Fibroblast of skin of right biceps (primary cell): ENCODE measurements at regions not wholly inside any gene's neighbourhood (a gene's known extent, or its start where the extent isn't known, plus 50 kb on each side); places are given as distances from the start of the nearest gene placed in this dataset.
A peak's percentile ranks its signal among the peaks of the same experiment; 100 is the strongest.

Experiments used
- DNase-seq: peaks from one replicate; pipeline ENCODE4 v3.0.0-alpha.2; 2013

- DNase-seq = no peak
Measured at GRCh38 chr15:39041979-39042495, 477.4 kb upstream of the RASGRP1 start.

GRCh38 chr15:39051626-39052322 lies 487.2 kb upstream of the RASGRP1 start:
- DNase-seq = no peak

GRCh38 chr15:39052323-39052705 lies 487.7 kb upstream of the RASGRP1 start:
- DNase-seq = no peak

GRCh38 chr15:39053480-39053879 lies 488.9 kb upstream of the RASGRP1 start:
- no peak for DNase-seq

- DNase-seq = no peak
Measured at GRCh38 chr15:39054128-39054732, 489.6 kb upstream of the RASGRP1 start.

- DNase-seq = no peak
Measured at GRCh38 chr15:39056357-39056756, 491.7 kb upstream of the RASGRP1 start.

- DNase-seq = no peak
Measured at GRCh38 chr15:39058351-39059131, 493.9 kb upstream of the RASGRP1 start.

- peak; percentile 51 for DNase-seq
Measured at GRCh38 chr15:39059917-39060316, 495.3 kb upstream of the RASGRP1 start.

GRCh38 chr15:39061952-39062464 lies 497.4 kb upstream of the RASGRP1 start:
- DNase-seq = no peak

- no peak for DNase-seq
Measured at GRCh38 chr15:39066677-39067076, 502.1 kb upstream of the RASGRP1 start.

- peak; percentile 63 for DNase-seq
Measured at GRCh38 chr15:39074341-39074985, 506.4 kb upstream of the THBS1 start.

- DNase-seq = peak; percentile 88
Measured at GRCh38 chr15:39075311-39075710, 505.6 kb upstream of the THBS1 start.

- DNase-seq = no peak
Measured at GRCh38 chr15:39075756-39076341, 505.0 kb upstream of the THBS1 start.

GRCh38 chr15:39078026-39078425 lies 502.9 kb upstream of the THBS1 start:
- DNase-seq = peak; percentile 83

GRCh38 chr15:39079296-39079847 lies 501.5 kb upstream of the THBS1 start:
- DNase-seq = peak; percentile 100

GRCh38 chr15:39083213-39083612 lies 497.7 kb upstream of the THBS1 start:
- peak; percentile 69 for DNase-seq

- DNase-seq = peak; percentile 75
Measured at GRCh38 chr15:39084674-39085530, 496.0 kb upstream of the THBS1 start.

- no peak for DNase-seq
Measured at GRCh38 chr15:39086641-39087040, 494.2 kb upstream of the THBS1 start.

- DNase-seq = no peak
Measured at GRCh38 chr15:39088156-39088555, 492.7 kb upstream of the THBS1 start.

GRCh38 chr15:39092354-39092753 lies 488.5 kb upstream of the THBS1 start:
- no peak for DNase-seq

GRCh38 chr15:39092761-39093160 lies 488.1 kb upstream of the THBS1 start:
- DNase-seq = no peak
